ENCODE measurements at regions not wholly inside any gene's neighbourhood (a gene's known extent, or its start where the extent isn't known, plus 50 kb on each side); places are given as distances from the start of the nearest gene placed in this dataset.

DNA sequence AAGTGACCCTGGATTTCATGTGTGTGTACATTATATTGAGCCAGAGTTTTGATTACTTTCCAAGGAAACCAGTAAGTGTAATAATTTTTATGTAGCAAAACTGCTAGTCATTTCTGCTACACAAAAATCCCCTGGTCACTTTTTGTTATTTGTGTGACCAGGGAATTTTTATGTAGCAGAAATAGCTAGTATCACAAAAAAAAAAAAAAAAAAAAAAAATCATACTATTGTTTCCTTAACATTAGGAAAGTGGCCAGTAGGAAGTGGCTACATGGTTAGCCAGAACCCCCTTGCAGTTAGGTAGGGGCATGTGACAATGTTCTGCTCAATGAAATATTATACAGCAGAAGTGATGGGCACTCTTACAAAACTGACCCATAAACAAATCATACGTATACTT is 434.0 kb upstream of the BTBD3 start:
- no peaks in the 10 kb centered on the region for H3F3A ChIP-seq (replicated peaks; ENCODE audit: insufficient read depth)
- no peak overlapping the region for H3K4me2 ChIP-seq
- H3K27me3 ChIP-seq (ENCODE audit: insufficient read depth): no peaks in the 10 kb centered on the region
- CTCF ChIA-PET: interaction anchor here (1.0 kb wide), 1 partner anchor 60 kb away, joined by 3 read pairs; no protein-coding TSS in a partner anchor
- no peak overlapping the region for H2AFZ ChIP-seq (ENCODE audit: low read depth)
- H3K9me3 ChIP-seq: no peaks in the 10 kb centered on the region
- H3K4me3 ChIP-seq (ENCODE audit: low read depth in 2 of 2, low read length in 1 of 2): no peak overlapping the region
- WGBS (ENCODE audit: low lambda C conversion rate): 69% methylated on average over 1 of the region's 1 CpG
- H3K27ac ChIP-seq (ENCODE audit: low read depth in 2 of 2, low read length in 1 of 2): no peak overlapping the region
- no peaks in the 10 kb centered on the region for H3K4me1 ChIP-seq (ENCODE audit: control insufficient read depth in 1 of 2, insufficient read depth in 2 of 2, low read depth in 1 of 2, low read length in 1 of 2)
- POLR2A ChIA-PET: no interaction called here
- no peak overlapping the region for H3K9ac ChIP-seq
- no peaks in the 10 kb centered on the region for H3K36me3 ChIP-seq (replicated peaks in 1 of 2; ENCODE audit: control insufficient read depth in 1 of 2, insufficient read depth in 2 of 2, low read length in 1 of 2)
- TF ChIP-seq, protein P1, sequence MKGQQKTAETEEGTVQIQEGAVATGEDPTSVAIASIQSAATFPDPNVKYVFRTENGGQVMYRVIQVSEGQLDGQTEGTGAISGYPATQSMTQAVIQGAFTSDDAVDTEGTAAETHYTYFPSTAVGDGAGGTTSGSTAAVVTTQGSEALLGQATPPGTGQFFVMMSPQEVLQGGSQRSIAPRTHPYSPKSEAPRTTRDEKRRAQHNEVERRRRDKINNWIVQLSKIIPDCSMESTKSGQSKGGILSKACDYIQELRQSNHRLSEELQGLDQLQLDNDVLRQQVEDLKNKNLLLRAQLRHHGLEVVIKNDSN (IDR thresholded peaks at IDR 0.05; ENCODE audit: borderline replicate concordance, low read depth): no peak
- no peak for TF ChIP-seq CHD2 (IDR thresholded peaks at IDR 0.05; ENCODE audit: low read length, partially characterized antibody)
- TF ChIP-seq RCOR1 (IDR thresholded peaks at IDR 0.05; ENCODE audit: low read length): no peak
- no peak for TF ChIP-seq USF2 (IDR thresholded peaks at IDR 0.05; ENCODE audit: borderline replicate concordance, low read depth, low read length)
- TF ChIP-seq NRF1 (IDR thresholded peaks at IDR 0.05; ENCODE audit: low read depth, low read length): no peak
- TF ChIP-seq SIN3A (IDR thresholded peaks at IDR 0.05; ENCODE audit: borderline replicate concordance, low read depth, low read length): no peak
- TF ChIP-seq CTCF (IDR thresholded peaks at IDR 0.05): no peak
- no peak for TF ChIP-seq FOXJ3 (CRISPR knock-in tag; IDR thresholded peaks at IDR 0.05)
- TF ChIP-seq, protein P2, sequence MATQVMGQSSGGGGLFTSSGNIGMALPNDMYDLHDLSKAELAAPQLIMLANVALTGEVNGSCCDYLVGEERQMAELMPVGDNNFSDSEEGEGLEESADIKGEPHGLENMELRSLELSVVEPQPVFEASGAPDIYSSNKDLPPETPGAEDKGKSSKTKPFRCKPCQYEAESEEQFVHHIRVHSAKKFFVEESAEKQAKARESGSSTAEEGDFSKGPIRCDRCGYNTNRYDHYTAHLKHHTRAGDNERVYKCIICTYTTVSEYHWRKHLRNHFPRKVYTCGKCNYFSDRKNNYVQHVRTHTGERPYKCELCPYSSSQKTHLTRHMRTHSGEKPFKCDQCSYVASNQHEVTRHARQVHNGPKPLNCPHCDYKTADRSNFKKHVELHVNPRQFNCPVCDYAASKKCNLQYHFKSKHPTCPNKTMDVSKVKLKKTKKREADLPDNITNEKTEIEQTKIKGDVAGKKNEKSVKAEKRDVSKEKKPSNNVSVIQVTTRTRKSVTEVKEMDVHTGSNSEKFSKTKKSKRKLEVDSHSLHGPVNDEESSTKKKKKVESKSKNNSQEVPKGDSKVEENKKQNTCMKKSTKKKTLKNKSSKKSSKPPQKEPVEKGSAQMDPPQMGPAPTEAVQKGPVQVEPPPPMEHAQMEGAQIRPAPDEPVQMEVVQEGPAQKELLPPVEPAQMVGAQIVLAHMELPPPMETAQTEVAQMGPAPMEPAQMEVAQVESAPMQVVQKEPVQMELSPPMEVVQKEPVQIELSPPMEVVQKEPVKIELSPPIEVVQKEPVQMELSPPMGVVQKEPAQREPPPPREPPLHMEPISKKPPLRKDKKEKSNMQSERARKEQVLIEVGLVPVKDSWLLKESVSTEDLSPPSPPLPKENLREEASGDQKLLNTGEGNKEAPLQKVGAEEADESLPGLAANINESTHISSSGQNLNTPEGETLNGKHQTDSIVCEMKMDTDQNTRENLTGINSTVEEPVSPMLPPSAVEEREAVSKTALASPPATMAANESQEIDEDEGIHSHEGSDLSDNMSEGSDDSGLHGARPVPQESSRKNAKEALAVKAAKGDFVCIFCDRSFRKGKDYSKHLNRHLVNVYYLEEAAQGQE (IDR thresholded peaks at IDR 0.05; ENCODE audit: low read depth, low read length): no peak
- no peak for TF ChIP-seq EZH2phosphoT487 (IDR thresholded peaks at IDR 0.05; ENCODE audit: borderline replicate concordance, low read depth)
- no peaks in the 10 kb centered on the region for H3K9me2 ChIP-seq
- DNase-seq: no peak
- H4K20me1 ChIP-seq (ENCODE audit: insufficient read depth): no peaks in the 10 kb centered on the region
- H3K79me2 ChIP-seq (ENCODE audit: insufficient read depth): no peaks in the 10 kb centered on the region
